ENCODE measurements at regions not wholly inside any gene's neighbourhood (a gene's known extent, or its start where the extent isn't known, plus 50 kb on each side); places are given as distances from the start of the nearest gene placed in this dataset.

- DNase-seq (ENCODE audit: insufficient read length) = no peak
- no peak for FAIRE-seq
- TF ChIP-seq TAF1 (IDR thresholded peaks at IDR 0.05; ENCODE audit: borderline replicate concordance, low read depth, low read length) (no peak), POLR2A (IDR thresholded peaks at IDR 0.05; ENCODE audit: low read depth, low read length) (no peak), POLR2AphosphoS5 (IDR thresholded peaks at IDR 0.05; ENCODE audit: low read depth, low read length) (no peak)
Observed at GRCh38 chr18:27746241-27746640, 430.7 kb downstream of the CDH2 start.

- no peak for TF ChIP-seq TAF1 (IDR thresholded peaks at IDR 0.05; ENCODE audit: borderline replicate concordance, low read depth, low read length)
- no peak for TF ChIP-seq POLR2AphosphoS5 (IDR thresholded peaks at IDR 0.05; ENCODE audit: low read depth, low read length)
- no peak for TF ChIP-seq POLR2A (IDR thresholded peaks at IDR 0.05; ENCODE audit: low read depth, low read length)
- FAIRE-seq (no peak), DNase-seq (ENCODE audit: insufficient read length) (no peak)
Observed at GRCh38 chr18:27735117-27735516, 441.8 kb downstream of the CDH2 start.

GRCh38 chr18:27731211-27731610 is 445.7 kb downstream of the CDH2 start:
- FAIRE-seq = no peak

GRCh38 chr18:27728659-27729058 is 448.3 kb downstream of the CDH2 start:
- no peak for DNase-seq (ENCODE audit: insufficient read length)
- no peak for FAIRE-seq
- TF ChIP-seq POLR2A (IDR thresholded peaks at IDR 0.05; ENCODE audit: low read depth, low read length) (no peak), TAF1 (IDR thresholded peaks at IDR 0.05; ENCODE audit: borderline replicate concordance, low read depth, low read length) (no peak), POLR2AphosphoS5 (IDR thresholded peaks at IDR 0.05; ENCODE audit: low read depth, low read length) (no peak)

More at GRCh38 chr18:27731211-27731610, 445.7 kb downstream of the CDH2 start:
- TF ChIP-seq POLR2A (IDR thresholded peaks at IDR 0.05; ENCODE audit: low read depth, low read length) (no peak), TAF1 (IDR thresholded peaks at IDR 0.05; ENCODE audit: borderline replicate concordance, low read depth, low read length) (no peak)
- no peak for DNase-seq (ENCODE audit: insufficient read length)

- no peak for TF ChIP-seq POLR2A (IDR thresholded peaks at IDR 0.05; ENCODE audit: low read depth, low read length)
- TF ChIP-seq POLR2AphosphoS5 (IDR thresholded peaks at IDR 0.05; ENCODE audit: low read depth, low read length) = no peak
- no peak for FAIRE-seq
- no peak for DNase-seq (ENCODE audit: insufficient read length)
Observed at GRCh38 chr18:27724362-27724761, 452.6 kb downstream of the CDH2 start.

DNA sequence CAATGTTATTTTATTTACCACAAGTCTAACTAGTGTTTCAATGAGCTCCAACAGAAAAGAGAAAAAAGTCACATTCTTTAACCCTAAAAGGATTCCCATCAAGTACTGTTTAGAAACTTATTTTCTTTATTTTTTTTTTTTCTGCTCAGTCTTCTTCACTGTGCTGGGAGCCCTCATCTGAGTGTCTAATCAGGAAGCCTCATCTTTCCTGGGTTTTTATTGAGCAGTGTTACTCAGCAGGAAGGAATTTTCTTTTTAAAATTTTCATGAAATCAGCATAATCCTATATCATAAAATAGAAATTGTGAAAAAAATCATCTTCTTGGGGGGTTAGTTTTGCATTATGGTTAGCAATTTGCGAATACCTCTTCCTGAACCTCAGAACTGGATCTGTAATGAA is 453.8 kb downstream of the CDH2 start:
- no peak for FAIRE-seq
- TF ChIP-seq POLR2A (IDR thresholded peaks at IDR 0.05; ENCODE audit: low read depth, low read length) (no peak), TAF1 (IDR thresholded peaks at IDR 0.05; ENCODE audit: borderline replicate concordance, low read depth, low read length) (no peak), POLR2AphosphoS5 (IDR thresholded peaks at IDR 0.05; ENCODE audit: low read depth, low read length) (no peak)
- no peak for DNase-seq (ENCODE audit: insufficient read length)

- no peak for DNase-seq (ENCODE audit: insufficient read length)
- FAIRE-seq = no peak
- TF ChIP-seq POLR2AphosphoS5 (IDR thresholded peaks at IDR 0.05; ENCODE audit: low read depth, low read length) (no peak), POLR2A (IDR thresholded peaks at IDR 0.05; ENCODE audit: low read depth, low read length) (no peak), TAF1 (IDR thresholded peaks at IDR 0.05; ENCODE audit: borderline replicate concordance, low read depth, low read length) (no peak)
Observed at GRCh38 chr18:27719680-27720079, 457.2 kb downstream of the CDH2 start.

GRCh38 chr18:27717816-27718215 is 459.1 kb downstream of the CDH2 start:
- TF ChIP-seq POLR2A (IDR thresholded peaks at IDR 0.05; ENCODE audit: low read depth, low read length) (no peak), TAF1 (IDR thresholded peaks at IDR 0.05; ENCODE audit: borderline replicate concordance, low read depth, low read length) (no peak), POLR2AphosphoS5 (IDR thresholded peaks at IDR 0.05; ENCODE audit: low read depth, low read length) (no peak)
- FAIRE-seq (no peak), DNase-seq (ENCODE audit: insufficient read length) (no peak)

GRCh38 chr18:27717250-27717649 is 459.7 kb downstream of the CDH2 start:
- TF ChIP-seq POLR2AphosphoS5 (IDR thresholded peaks at IDR 0.05; ENCODE audit: low read depth, low read length) (no peak), TAF1 (IDR thresholded peaks at IDR 0.05; ENCODE audit: borderline replicate concordance, low read depth, low read length) (no peak), POLR2A (IDR thresholded peaks at IDR 0.05; ENCODE audit: low read depth, low read length) (no peak)
- DNase-seq (ENCODE audit: insufficient read length) = no peak
- FAIRE-seq = no peak

DNA sequence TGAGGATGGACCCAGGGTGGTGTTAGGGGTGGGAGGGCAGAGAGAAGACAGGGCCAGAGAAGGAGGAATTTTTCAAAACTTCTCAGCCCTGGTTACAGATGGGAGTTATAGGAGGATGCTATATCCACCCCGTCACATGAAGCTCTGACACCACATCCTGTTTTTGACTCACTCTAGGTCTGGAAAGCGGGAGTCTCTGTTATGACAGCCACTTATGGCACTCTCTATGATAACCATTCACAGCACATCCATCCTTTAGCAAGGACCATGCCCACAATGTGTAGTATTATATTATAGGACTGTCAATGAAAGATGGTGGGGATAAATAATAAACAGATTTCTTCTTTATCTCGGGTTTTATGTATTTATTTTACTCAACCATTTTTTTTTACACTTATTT is 461.2 kb downstream of the CDH2 start:
- DNase-seq (ENCODE audit: insufficient read length) (no peak), FAIRE-seq (no peak)
- TF ChIP-seq POLR2AphosphoS5 (IDR thresholded peaks at IDR 0.05; ENCODE audit: low read depth, low read length) (no peak), TAF1 (IDR thresholded peaks at IDR 0.05; ENCODE audit: borderline replicate concordance, low read depth, low read length) (no peak), POLR2A (IDR thresholded peaks at IDR 0.05; ENCODE audit: low read depth, low read length) (no peak)

GRCh38 chr18:27713738-27714095 is 463.2 kb downstream of the CDH2 start:
- no peak for DNase-seq (ENCODE audit: insufficient read length)
- TF ChIP-seq POLR2AphosphoS5 (IDR thresholded peaks at IDR 0.05; ENCODE audit: low read depth, low read length) (no peak), POLR2A (IDR thresholded peaks at IDR 0.05; ENCODE audit: low read depth, low read length) (no peak), TAF1 (IDR thresholded peaks at IDR 0.05; ENCODE audit: borderline replicate concordance, low read depth, low read length) (no peak)
- FAIRE-seq = no peak

GRCh38 chr18:27713037-27713737 is 463.7 kb downstream of the CDH2 start:
- no peak for DNase-seq (ENCODE audit: insufficient read length)
- no peak for TF ChIP-seq POLR2A (IDR thresholded peaks at IDR 0.05; ENCODE audit: low read depth, low read length)
- TF ChIP-seq TAF1 (IDR thresholded peaks at IDR 0.05; ENCODE audit: borderline replicate concordance, low read depth, low read length) = no peak
- FAIRE-seq = no peak

GRCh38 chr18:27712066-27712465 is 464.9 kb downstream of the CDH2 start:
- FAIRE-seq (no peak), DNase-seq (ENCODE audit: insufficient read length) (no peak)
- no peak for TF ChIP-seq TAF1 (IDR thresholded peaks at IDR 0.05; ENCODE audit: borderline replicate concordance, low read depth, low read length)
- TF ChIP-seq POLR2A (IDR thresholded peaks at IDR 0.05; ENCODE audit: low read depth, low read length) = no peak
- no peak for TF ChIP-seq POLR2AphosphoS5 (IDR thresholded peaks at IDR 0.05; ENCODE audit: low read depth, low read length)

All from GM12892 (cell line).